ENCODE measurements at regions not wholly inside any gene's neighbourhood (a gene's known extent, or its start where the extent isn't known, plus 50 kb on each side); places are given as distances from the start of the nearest gene placed in this dataset.

- TF ChIP-seq POLR2A (IDR thresholded peaks at IDR 0.05), result no peak
- TF ChIP-seq CTCF (IDR thresholded peaks at IDR 0.05), result no peak
- WGBS, 4 donors, result 64 to 92% (median 76%) methylated on average over 1 of the region's 1 CpG
- H3K36me3 ChIP-seq (replicated peaks in 1 of 2), result no peaks in the 10 kb centered on the region
Observed at GRCh38 chr4:20368926-20369325, 117.2 kb downstream of the SLIT2 start.

GRCh38 chr4:20370274-20370673, 118.6 kb downstream of the SLIT2 start:
- no peak for DNase-seq
- 86 to 94% (median 87%) methylated on average over 2 of the region's 2 CpGs for WGBS, 4 donors
- peaks cover 10 to 16% of the 10 kb centered on the region in 2 donors for H3K4me1 ChIP-seq (replicated peaks in 1 of 2)
- intact Hi-C loops (cut with DNase I), result no loop called here
- H3K4me3 ChIP-seq, result no peak overlapping the region
- TF ChIP-seq POLR2A (IDR thresholded peaks at IDR 0.05) (no peak), CTCF (IDR thresholded peaks at IDR 0.05) (no peak)
- no peak overlapping the region for H3K27ac ChIP-seq
- H3K9me3 ChIP-seq (replicated peaks in 1 of 3), result no peaks in the 10 kb centered on the region
- H3K36me3 ChIP-seq (replicated peaks in 1 of 2), result no peaks in the 10 kb centered on the region
- H3K27me3 ChIP-seq, result no peaks in the 10 kb centered on the region

More at GRCh38 chr4:20368926-20369325, 117.2 kb downstream of the SLIT2 start:
- Histone ChIP-seq H3K4me3 (no peak overlapping the region), H3K27me3 (no peaks in the 10 kb centered on the region), H3K27ac (no peak overlapping the region), H3K4me1 (replicated peaks in 1 of 2) (peaks cover 7 to 14% of the 10 kb centered on the region in 2 donors), H3K9me3 (replicated peaks in 1 of 3) (no peaks in the 10 kb centered on the region)
- no peak for DNase-seq
- intact Hi-C loops (cut with DNase I), result no loop called here

DNA sequence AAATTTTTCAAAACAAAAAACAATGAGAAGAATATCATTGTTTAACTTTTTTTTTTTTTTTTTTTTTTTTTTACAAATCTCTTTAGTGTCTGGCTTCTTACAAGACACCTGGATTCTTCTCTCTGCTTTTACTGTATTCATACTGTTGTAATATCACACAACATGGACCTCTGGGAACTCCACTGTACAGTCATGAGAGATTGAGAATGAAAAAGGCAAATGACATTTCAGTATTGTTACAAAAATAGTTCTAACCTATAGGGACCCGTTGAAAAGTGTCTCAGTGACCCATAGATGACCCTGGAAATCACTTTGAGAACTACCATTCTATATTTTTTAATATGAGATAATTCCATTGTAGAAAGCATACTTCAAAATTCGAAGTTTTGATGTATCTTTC, 124.4 kb downstream of the SLIT2 start:
- no peak for TF ChIP-seq CTCF (IDR thresholded peaks at IDR 0.05)
- TF ChIP-seq POLR2A (IDR thresholded peaks at IDR 0.05), result no peak
- H3K27me3 ChIP-seq, result no peaks in the 10 kb centered on the region
- 75 to 83% (median 78%) methylated on average over 2 of the region's 2 CpGs for WGBS, 4 donors
- no peaks in the 10 kb centered on the region for H3K9me3 ChIP-seq (replicated peaks in 1 of 3)
- H3K36me3 ChIP-seq (replicated peaks in 1 of 2), result no peaks in the 10 kb centered on the region
- peaks cover 6% of the 10 kb centered on the region in 2 donors for H3K4me1 ChIP-seq (replicated peaks in 1 of 2)
- no peak overlapping the region for H3K27ac ChIP-seq
- intact Hi-C loops (cut with DNase I), result no loop called here
- no peak for DNase-seq
- H3K4me3 ChIP-seq, result no peak overlapping the region

DNA sequence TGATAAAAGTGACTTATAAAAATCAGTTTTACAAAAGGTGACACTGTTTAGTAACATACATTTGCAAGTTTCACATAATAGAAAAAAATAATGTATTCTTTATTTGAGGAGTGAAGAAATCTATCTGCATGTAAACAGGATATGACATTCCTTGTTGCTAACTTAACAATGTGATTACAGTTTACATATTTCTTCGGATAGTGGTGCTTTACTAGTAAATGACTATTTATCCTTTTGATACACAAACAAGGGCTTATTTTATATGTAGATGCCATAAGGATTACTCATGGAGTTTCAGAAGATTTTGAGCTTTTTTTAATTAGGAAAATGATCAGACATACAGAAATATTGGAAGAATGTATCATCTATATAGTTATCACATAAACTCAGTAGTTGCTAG, 126.5 kb downstream of the SLIT2 start:
- Histone ChIP-seq H3K9me3 (replicated peaks in 1 of 3) (no peaks in the 10 kb centered on the region), H3K27me3 (no peaks in the 10 kb centered on the region), H3K4me3 (no peak overlapping the region), H3K36me3 (replicated peaks in 1 of 2) (no peaks in the 10 kb centered on the region), H3K27ac (no peak overlapping the region), H3K4me1 (replicated peaks in 1 of 2) (peaks cover 6% of the 10 kb centered on the region in 2 donors)
- intact Hi-C loops (cut with DNase I), result no loop called here
- 72 to 87% (median 84%) methylated on average over 1 of the region's 1 CpG for WGBS, 4 donors
- DNase-seq, result no peak
- TF ChIP-seq CTCF (IDR thresholded peaks at IDR 0.05) (no peak), POLR2A (IDR thresholded peaks at IDR 0.05) (no peak)
